D721Med (cell line): ENCODE measurements at regions not wholly inside any gene's neighbourhood (a gene's known extent, or its start where the extent isn't known, plus 50 kb on each side); places are given as distances from the start of the nearest gene placed in this dataset.
A peak's percentile ranks its signal among the peaks of the same experiment; 100 is the strongest.

Source experiments
- DNase-seq: peaks from one replicate; pipeline ENCODE4 v3.0.0; 2011; ENCODE audit warnings: low spot score; ENCODE audit not compliant: insufficient read length
- FAIRE-seq: peaks from 2 replicates; lab custom pipeline; 2011; peaks lifted over from hg19 to GRCh38; lab: Jason Lieb, UNC
- TF ChIP-seq, protein P1 (sequence below): IDR thresholded peaks from 2 replicates; pipeline ENCODE4 v1.5.1; 2012; ENCODE audit warnings: mild to moderate bottlenecking, control low read depth; ENCODE audit not compliant: insufficient read depth; ENCODE audit errors: missing control alignments

DNA sequence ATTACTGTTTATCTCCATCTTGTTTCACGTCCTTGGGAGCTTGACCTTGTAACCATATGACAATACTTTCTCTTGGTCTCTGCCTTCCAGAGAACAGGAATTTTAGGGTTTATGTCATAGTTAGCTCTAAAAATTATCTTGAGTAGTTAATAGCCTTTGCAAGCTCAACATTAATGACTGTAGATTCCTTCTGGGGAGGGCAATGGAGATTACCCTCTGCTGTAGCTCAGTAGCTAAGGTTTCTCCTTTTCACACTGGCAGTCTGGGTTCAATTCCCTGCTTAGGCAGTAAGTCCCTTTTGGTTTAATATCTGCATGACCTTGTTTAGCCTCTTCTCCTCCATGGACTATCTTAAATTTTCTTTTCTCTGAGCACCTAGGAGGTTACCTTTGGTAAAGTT, 181.7 kb upstream of the GPR101 start:
- TF ChIP-seq, protein P1, sequence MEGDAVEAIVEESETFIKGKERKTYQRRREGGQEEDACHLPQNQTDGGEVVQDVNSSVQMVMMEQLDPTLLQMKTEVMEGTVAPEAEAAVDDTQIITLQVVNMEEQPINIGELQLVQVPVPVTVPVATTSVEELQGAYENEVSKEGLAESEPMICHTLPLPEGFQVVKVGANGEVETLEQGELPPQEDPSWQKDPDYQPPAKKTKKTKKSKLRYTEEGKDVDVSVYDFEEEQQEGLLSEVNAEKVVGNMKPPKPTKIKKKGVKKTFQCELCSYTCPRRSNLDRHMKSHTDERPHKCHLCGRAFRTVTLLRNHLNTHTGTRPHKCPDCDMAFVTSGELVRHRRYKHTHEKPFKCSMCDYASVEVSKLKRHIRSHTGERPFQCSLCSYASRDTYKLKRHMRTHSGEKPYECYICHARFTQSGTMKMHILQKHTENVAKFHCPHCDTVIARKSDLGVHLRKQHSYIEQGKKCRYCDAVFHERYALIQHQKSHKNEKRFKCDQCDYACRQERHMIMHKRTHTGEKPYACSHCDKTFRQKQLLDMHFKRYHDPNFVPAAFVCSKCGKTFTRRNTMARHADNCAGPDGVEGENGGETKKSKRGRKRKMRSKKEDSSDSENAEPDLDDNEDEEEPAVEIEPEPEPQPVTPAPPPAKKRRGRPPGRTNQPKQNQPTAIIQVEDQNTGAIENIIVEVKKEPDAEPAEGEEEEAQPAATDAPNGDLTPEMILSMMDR: no peak
- FAIRE-seq: no peak
- DNase-seq: no peak

DNA sequence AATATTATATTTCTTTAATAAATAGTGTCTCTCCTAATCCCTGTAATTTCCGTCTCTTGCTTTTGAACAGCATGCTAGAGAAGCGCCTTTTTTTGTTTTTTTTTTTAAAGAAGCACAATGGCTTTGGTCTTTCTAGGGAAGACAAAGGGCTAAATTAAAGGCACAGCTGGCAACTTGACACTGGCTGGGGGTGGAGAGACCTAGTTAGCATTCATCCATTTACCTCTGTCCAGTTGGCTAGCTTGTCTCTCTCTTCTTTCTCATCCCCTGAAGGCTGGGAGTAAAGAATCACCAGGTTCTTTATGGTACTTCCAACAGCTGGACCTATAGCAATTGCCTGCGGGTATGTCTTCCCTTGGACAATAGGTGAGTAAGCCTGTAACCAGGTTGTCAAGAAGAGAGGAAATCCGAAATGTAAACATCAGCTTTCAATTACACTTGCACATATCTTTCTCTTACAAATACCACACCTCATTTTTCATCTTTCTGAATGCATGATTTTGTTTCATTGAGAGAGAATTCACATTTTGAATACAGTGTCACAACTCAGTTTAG, 178.4 kb upstream of the GPR101 start:
- no peak for FAIRE-seq
- TF ChIP-seq, protein P1: no peak
- no peak for DNase-seq

DNA sequence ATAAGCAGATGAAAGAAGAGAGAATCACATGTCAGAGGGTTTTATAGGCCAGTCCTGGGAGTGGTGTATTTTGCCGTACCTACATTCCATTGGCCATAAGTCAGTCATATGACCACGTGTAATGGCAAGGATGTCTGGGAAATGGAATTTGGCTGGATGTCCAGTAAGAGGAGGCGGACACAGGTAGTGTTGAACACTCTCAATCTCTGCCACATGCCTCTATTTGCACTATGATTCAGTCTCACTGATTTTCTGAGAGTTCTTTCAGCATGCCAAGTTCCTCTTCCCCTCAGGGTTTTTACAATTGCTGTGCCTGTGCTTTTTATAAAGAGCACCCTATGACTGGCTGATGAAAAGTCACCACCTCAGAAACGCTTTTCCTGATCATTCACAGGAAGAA, 164.2 kb upstream of the GPR101 start:
- DNase-seq: no peak
- no peak for FAIRE-seq
- TF ChIP-seq, protein P1: no peak

DNA sequence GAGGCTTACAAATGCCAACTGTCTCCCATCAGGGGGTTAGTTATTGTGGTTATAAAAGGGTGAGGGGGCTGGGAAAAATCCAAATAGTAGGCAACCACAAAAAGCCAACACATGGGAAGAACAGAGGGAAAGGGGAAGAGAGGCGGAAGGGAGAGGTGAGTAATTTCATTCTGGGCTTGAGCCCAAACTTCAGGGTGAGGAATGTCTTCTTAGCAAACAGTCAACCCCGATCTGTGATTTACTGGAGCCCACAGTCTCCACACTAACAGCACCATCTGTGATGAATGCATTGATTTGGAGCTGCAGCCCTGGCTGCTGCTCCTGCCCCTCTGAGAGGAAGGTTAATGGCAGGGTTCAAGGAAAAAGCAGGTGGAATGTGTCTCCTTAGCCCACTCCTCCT, 162.2 kb upstream of the GPR101 start:
- TF ChIP-seq, protein P1: no peak
- DNase-seq (no peak), FAIRE-seq (no peak)

DNA sequence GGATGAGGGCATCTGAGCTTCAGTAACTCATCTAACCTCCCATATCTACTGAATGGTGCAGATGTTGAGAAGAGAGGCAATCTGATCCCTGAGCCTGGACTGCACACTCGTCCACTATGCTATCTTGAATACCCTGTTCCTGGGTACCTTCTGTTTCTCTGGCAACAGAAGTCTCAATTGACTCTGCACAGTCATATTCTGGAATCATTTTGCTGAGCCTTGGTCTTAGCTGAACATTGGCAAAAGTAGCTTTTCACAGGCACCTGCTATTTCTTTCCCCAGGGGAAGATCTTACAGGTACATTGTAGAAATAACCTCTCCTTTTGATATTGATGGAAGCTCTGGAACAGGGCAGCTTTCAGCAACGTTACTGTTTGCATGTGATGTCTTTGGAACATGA, 161.5 kb upstream of the GPR101 start:
- DNase-seq: no peak
- FAIRE-seq: no peak
- TF ChIP-seq, protein P1: no peak

DNA sequence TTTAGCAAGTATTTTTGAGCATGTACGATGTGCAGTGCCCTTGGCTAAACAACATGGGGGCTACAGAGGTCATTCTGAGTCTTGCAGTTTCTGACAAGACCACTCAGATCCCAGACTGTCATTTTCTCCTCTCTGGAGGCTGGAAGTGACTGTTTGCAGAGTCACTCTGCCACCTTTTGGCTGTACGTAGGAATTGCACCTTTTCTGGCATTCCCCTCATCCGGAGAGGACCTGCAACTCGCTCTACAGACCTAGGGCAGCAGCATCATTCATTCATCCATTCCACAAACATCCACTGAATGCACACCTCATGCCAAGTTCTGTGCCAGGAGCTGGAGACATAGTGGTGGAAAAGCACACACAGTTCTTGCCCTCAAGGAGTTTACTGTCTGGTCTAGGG, 160.4 kb upstream of the GPR101 start:
- DNase-seq: no peak
- FAIRE-seq: no peak
- TF ChIP-seq, protein P1: peak; percentile 52

DNA sequence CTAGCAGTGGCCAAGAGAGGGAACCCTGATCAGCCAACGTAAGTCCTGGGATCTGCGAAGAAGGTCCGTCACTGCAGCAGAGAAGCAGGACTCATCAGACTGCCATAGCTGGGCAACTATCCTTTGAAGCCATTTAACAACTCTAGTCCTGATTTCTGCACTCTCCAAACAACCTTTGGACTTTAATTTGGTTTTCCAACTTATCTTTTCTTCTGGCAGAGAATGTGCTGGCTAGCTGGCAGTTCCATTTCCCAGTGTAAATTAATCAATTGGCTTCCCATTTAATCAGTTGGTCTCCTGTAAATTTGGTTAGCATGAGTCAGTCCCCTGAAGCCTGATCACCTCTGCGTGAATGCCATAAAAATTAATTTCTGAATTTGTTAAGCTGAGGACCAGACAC, 153.7 kb upstream of the GPR101 start:
- FAIRE-seq: no peak
- no peak for DNase-seq
- TF ChIP-seq, protein P1: no peak
